NCI-H2107 treated with DMSO at 0.1 percent for 48 hours (cell line): ENCODE measurements at regions not wholly inside any gene's neighbourhood (a gene's known extent, or its start where the extent isn't known, plus 50 kb on each side); places are given as distances from the start of the nearest gene placed in this dataset.
"Not testable (repeated sequence)": the region's sequence is repeated elsewhere in the genome, so short reads cannot be mapped to it uniquely, and the experiment has no call there.

Experiments used
- DNase-seq: peaks from one replicate; lab custom pipeline; 2025; ENCODE audit not compliant: unreplicated experiment; lab: John Stamatoyannopoulos, UW

- not testable (repeated sequence) for DNase-seq
Measured at GRCh38 chr3:76315906-76316305, 530.6 kb upstream of the ZNF717 start.

DNA sequence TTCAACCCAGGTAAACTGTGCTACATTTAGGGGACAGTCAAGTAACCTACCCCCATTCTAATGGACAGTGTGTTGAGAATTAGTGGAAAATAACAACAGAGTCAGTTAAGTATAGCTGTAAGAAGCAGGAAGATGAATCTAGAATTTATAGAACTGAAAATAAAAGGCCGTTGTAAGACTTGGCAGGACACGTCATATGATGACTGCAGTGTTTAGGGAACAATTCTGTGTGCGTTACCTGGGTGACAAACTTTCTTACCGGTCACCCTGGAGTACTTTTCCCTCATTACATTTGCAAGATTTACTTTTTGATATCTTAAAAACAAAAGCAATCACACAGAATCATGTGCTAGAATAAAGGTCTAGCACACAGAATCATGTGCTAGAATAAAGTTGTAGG is 536.3 kb upstream of the ZNF717 start:
- DNase-seq, result no peak

- DNase-seq, result no peak
Measured at GRCh38 chr3:76324101-76324500, 538.8 kb upstream of the ZNF717 start.

DNA sequence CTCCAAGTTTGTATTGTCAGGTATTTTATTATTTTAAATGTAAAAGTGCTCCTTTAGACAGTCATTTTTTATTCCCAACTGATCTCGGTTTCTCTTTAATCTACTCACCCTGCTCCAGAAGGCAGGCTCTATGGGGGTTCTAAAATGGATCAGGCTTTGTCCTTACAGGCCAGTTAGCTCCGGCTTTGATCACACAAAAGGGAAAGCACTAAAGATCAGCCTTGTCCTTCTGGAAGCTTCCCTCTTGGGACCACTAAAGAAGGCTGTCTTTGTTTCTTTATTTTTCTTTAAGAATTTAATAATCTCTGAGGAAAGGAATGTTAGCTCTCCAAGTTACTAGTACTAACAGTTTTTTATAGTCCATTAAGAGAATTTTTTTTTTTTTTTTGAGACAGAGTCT is 560.5 kb upstream of the ZNF717 start:
- DNase-seq, result no peak

- DNase-seq, result no peak
Measured at GRCh38 chr3:76346690-76347089, 561.3 kb upstream of the ZNF717 start.

DNA sequence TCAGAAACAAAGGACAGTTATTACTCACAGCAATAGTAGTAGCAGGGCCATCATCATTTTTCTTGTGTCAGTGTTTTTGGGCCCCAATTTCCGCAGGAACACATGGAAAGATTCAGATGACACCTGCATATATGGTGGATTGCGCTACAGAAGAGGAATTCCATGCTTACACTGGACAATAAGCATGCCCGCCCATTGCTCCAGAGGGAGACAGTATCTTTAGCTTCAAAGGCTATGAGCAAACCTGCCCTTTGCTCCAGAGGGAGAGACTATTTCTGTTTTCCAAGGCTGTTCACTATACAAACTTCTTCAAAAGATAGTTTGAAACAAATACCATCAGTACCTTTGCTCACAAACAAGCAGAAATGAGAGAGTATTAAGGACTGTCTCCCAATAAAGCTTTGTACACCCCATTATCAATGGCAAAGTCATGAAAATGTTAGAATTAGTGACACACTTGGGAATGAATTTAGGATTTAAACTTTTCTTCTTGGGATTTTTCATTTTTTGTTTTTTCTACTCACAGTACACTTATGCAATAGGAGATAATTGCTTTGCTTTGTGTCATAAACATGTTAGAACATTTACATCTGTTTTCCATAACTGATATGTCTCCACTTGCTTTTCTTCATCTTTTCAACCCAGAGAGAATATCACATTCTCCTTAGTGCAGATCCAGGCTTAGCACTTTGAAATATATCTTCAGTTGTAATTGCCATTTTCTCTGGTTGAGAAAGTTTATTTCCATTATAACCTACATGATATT is 564.5 kb upstream of the ZNF717 start:
- DNase-seq, result no peak

- DNase-seq, result no peak
Measured at GRCh38 chr3:76352051-76352450, 566.7 kb upstream of the ZNF717 start.

DNA sequence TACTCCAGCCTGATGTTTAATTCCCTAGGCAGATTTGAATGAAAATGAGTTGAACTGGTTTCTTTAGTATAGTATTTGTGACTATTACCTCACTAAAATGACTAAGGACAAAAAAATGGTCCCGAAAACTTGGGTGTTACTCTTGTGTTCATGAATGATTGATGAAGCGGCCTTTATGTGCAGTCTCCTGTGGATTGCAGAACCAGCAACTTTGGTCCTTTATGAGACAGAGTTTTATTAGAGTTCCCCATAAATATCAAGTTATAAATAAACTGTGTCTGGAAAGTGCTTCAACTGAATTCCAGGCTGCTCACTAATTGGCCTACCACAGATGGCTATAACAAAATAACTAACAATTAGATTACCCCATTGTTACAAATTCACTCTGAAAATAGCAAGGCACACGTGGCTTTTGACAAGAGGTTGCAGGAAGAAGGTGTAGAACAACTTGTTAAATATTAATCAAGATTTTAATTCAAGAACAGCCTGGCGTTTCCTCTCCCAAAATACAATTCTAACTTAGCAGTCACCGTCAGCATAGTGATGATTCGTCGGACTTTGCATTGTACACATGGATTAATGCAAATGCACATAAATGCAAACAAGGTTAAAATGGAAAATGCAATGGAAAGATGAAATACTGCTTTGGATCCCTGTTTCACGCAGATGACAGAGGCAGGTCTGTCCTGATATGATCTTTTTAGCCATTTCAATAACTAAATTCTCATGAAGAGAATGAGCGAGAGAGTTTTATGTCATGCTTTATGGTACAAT is 567.3 kb upstream of the ZNF717 start:
- no peak for DNase-seq

GRCh38 chr3:76353683-76354082 is 568.3 kb upstream of the ZNF717 start:
- no peak for DNase-seq

GRCh38 chr3:76361010-76361409 is 575.7 kb upstream of the ZNF717 start:
- DNase-seq, result no peak

- DNase-seq, result no peak
Measured at GRCh38 chr3:76362643-76363042, 577.3 kb upstream of the ZNF717 start.

DNA sequence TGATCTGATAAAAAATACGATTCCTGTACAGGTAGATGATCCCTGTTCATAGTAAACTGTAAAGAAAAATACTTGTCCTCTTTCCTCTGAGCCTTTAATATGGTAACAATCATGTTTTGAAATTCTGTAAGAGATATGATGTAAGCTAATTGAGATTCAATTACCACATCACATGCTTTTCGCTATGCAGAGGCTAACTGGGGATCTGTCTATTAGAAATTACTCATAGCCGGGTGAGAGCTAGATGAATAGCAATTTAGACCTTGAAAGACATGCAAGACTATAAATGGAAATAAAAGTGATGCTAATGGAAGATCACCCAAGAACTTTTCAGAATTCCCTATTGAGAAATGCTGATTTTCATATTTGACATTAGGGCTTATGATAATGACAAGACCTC is 579.9 kb upstream of the ZNF717 start:
- DNase-seq, result no peak

DNA sequence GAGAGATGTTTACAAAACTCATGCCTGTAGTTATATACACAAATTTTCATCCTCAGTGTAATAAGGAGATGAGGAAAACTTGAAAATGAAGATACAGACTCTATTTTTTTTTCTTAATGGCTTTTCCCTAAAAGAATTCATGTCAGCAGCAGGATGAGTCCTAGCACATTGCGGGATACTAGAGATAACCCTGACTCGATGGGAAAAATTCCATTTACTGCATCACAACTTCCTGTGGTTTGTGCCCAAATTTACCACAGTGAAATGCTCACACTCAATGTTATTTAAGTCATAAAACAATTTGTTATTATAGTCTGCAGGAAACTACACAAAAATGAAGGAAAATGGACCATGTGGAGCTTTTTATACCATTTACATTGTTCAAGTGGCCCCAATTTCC is 581.9 kb upstream of the ZNF717 start:
- no peak for DNase-seq

- no peak for DNase-seq
Measured at GRCh38 chr3:76369170-76369569, 583.8 kb upstream of the ZNF717 start.

GRCh38 chr3:76370749-76371520 is 585.6 kb upstream of the ZNF717 start:
- no peak for DNase-seq

DNA sequence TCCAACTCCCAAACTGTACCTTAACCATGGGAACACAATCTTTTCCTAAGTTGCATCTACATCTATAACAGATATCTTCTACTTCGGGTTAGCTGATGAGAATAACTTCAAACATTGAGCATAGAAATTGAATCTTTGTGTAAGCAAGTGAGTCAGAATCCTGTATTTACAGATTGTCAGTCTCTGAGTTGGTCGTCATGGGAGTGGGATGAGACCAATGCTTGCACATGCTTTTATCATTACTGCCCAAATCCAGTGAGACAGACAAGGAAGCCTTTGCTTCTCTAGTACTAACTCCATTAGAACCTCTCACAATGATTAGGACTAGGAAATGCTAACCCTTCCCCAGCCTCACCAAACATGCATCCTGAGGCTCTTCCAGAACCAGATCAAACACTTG is 587.1 kb upstream of the ZNF717 start:
- DNase-seq, result no peak

DNA sequence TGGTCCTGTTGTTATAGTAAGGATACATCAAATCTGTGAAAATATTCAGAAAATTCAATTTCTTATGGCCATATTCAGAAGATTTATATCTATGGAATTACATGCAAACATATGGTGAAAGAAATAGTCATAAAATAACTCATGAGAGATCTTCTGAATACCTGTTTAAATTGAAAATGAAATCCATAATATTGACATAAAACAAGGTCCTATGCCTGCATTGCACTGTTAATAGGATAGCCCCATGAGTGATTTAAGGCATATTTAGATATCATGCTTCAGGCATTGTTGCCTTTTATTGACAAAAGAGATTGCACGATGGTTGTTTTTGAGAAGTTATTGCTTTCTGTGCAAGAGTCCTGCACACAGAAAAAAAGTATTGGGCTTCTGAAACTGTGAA is 591.7 kb upstream of the ZNF717 start:
- no peak for DNase-seq

- no peak for DNase-seq
Measured at GRCh38 chr3:76378789-76379188, 593.4 kb upstream of the ZNF717 start.

GRCh38 chr3:76383781-76384180 is 598.4 kb upstream of the ZNF717 start:
- no peak for DNase-seq

GRCh38 chr3:76387000-76387399 is 601.7 kb upstream of the ZNF717 start:
- no peak for DNase-seq

DNA sequence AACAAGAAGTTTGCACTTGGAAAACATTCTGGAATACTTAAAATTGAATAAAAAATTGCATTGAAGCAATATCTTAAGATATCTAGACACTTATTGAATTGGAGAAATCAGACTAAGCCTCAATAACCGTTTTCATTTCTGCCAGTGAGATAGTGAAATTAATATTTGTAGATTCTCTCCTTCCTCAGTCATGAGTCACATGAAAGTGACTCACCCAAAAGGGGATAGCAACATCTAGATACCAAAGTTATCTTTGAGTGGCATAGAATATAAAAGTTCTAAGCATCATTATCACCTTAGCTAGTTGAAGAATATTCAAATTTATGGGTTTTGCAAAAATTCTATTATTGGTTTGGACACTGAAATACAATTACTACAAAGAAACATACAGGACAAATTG is 614.8 kb upstream of the ZNF717 start:
- no peak for DNase-seq

DNA sequence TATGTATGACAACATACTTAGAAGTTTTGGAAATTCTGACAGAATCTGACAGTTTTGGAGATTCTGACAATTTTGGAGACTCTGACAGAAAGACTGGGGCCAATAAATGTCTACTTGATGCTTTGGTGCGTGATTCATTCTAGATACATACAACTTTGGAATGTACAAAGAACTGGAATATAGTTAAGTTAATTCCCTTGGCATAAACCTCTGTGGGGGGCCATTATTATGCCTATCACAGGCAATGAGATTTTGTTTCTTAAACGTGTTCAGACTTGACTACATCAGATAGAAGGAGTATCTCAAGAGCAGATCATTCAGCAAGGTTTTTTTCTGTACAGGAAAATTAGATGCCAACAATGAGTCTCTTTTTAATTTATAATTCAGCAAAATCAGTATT is 617.6 kb upstream of the ZNF717 start:
- no peak for DNase-seq
